NCI-H2029 treated with DMSO at 0.1 percent for 48 hours (cell line): ENCODE measurements at regions not wholly inside any gene's neighbourhood (a gene's known extent, or its start where the extent isn't known, plus 50 kb on each side); places are given as distances from the start of the nearest gene placed in this dataset.

Experiments used
- DNase-seq: peaks from one replicate; lab custom pipeline; 2025; lab: John Stamatoyannopoulos, UW

DNA sequence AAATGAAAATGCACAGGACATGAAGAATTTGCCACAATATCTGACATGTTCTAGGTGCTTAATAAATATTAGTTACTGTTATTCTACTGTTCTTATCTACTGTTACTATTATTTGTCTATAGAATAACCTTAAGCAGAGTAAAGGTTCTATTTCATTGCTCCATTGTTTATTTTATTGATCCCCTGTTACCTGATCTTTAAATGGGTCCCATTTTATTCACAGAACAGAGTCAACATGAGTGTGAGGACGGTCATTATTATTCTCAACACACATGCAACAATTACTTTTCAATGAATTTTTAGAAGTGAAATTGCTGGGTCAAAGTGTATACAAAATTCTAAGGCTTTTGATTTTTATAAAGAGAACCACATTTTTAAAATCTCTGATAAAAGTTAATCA is 186.9 kb downstream of the AHR start:
- DNase-seq, result no peak

DNA sequence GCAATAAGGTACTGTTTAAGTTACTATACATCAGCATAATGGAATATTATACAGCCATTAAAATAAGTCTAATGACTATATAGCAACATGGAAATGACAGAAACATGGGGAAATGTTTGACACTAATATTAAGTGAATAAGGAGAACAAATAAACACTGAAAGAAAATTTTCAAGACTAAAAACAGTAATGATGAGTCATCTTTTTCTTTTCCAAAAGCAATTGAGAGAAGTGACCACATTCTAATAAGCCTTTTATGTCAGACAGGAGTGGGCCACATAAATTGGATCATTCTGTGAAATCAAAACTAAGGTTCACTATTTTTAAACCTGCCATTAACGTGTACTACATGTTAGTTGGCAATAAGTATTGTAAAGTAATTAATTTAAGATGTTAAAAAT is 187.5 kb downstream of the AHR start:
- DNase-seq, result no peak

DNA sequence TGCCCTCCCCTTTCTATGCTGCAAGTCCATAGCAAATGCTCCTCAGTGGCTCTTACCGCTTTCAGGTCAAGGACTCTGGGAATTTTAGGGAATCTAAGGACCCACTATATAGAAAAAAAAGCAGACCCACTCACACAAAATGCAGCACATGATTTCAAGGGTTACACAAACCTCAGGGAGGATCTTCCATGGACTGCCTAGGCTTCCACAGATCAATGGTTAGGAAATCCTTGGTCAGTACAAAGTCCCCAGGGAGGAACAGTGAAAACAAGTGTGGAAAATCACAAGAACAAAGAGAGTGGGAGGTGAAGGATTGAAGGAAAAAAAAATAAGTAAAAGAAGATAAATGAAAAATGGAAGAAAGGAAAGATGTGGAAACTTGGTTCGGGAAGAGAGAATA is 188.4 kb downstream of the AHR start:
- DNase-seq, result no peak

DNA sequence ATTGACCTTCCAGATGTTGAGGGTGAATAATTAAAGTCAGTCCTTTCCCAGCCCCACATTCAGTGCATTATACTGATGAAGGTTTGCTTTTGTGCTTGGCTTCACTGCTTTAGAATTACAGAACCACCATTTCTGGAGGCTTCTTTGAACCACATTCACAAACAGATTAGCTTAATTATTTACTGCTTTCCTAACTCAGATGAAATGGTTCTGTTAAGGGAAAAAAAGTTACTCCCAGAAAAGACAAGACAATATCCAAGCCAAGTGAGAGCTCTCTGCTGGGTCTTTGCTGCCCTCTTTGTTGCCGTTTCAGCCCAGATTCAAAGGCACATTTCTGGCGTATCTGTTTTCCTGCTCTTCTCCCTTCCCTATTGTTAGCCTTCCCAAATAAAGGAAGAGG is 188.9 kb downstream of the AHR start:
- DNase-seq, result no peak

DNA sequence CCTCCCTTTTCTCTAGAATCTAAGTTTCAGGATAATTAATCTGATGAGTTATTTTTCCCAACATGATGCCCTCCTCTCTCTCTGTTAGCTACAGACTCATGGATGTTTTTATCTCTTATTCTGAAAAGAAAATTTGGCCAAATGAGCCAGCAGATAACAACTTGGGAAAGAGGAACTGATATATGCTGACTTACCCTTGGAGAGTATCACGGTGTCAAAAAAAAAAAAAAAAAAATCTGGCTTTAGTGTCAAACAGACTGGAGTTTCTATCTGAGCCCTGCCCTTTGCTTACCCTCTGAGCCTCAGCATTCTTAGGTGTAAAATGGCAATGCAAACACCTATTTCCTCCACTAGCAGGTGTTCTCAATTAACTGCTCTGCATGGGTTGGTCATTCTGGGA is 190.4 kb downstream of the AHR start:
- no peak for DNase-seq

DNA sequence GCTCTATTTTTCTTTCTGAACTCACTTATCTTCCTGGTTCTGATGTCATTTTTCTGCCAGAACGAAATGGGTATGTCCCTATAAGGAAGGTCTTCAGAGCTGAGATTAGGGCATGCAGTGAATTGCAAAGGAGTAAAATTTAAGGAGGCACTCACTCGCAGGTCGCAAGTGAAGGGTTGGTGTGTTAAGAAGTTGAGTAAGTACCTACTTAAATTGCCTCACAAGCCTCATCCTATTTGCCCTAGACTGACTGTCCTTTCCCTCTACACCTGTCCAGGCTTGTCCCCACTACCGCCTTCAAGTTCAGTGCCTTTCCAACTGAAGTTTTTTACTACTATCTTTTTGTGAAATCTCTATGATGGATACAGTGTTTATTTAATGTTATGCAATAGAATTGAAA is 191.5 kb downstream of the AHR start:
- no peak for DNase-seq

DNA sequence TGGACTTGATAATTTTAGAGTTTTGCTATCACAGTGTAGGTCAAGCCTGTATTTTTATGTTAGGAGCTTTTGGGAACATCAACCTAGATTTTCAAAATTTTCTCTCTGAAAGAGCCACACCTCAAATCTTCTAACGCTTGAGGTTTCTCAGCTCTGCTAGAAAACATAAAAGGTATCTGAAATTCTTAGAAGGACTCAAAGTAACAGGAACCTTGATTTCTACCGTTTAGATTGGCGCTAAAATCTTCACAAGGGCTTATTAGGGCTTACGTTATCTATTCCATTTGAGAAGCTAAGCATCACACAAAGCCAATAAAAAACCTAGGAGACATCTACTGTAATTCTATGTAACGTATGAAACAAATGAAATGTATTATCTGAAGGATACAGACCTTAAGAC is 192.4 kb downstream of the AHR start:
- DNase-seq, result no peak

DNA sequence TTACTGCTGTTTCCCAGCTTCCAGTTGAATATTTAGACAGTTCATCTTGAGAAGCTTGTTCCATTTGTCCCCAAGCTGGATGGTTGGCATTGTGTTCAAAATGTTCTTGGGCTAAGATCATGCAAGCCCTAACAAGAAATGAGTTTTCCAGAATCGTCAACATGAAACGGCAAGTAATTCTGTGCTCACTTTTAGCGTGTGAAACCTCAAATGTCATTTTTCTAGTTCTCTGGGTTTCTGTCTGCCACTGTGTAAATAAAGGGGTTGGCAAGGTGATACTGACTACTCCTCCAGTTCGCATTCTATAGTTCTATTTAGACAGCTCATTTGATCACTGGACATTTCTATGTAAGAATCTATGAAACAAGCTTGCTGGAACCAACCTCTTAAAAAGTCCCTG is 194.0 kb downstream of the AHR start:
- no peak for DNase-seq

DNA sequence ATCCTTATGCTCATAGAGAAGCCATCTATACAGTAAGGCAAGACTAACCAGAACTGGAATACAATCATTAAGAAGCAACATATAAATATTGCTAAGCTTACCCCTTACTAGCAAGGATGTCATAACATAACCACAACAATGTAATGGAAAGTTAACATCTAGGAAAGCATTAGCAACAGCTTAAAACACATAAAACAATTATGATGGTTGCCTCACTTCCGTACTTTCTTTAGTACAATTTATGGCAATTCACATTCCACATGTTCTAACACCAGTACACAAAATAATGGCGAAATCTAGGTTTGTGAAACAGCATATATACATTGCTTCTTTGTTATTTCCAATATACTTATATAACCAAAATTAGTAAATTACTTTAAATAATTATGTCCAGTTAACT is 195.0 kb downstream of the AHR start:
- DNase-seq, result no peak

DNA sequence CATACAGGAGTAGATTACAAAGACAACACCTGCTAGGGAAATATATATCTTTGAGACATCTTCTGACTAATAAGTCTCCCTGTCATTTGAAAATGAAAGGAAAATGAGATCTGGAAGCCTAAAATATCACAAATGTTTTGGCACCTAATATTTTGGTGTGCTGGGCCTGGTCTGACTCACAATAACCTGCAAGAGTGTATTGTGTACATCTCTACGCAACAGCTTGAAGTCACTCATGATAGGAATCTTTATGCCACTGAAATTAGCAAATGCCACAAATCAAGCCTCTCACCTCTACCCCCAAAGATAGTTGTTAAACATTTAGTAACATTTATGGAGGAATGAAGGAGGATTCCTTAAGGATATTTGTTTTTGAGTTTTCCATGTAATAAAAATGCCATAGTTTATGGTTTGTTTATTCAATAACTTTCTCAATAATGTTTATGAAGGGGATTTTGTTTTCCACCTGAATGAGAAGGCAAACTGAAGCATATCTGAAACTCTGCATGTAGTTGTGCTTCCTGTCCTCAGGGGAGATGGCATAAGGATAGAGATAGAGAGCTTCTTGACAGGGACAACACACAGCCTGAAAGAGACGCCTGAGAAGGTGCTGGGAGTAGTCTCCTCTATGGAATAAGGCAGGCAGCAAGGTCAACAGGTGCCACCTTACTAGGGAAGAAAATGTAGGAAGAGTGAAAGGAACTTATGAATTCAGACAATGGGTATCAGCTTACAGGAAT is 197.4 kb downstream of the AHR start:
- DNase-seq, result no peak

DNA sequence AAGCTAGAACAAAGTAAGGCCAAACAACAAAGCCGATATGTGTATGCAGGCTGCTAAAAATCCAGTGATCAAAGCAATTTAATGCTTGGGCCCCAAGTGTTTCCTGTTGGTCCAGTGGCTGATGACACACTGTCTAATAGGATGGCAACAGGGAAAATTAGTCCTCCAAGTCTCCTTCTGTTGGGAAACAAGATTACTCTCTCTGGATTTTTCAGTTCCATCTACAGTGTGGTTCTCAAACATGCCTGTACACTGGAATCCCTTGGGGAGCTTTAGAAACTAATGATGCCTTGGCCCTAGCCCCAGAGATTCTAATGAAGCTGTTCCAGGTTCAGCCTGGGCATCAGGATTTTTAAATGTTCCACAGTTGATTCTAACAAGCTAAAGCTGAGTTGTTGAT is 198.7 kb downstream of the AHR start:
- no peak for DNase-seq

DNA sequence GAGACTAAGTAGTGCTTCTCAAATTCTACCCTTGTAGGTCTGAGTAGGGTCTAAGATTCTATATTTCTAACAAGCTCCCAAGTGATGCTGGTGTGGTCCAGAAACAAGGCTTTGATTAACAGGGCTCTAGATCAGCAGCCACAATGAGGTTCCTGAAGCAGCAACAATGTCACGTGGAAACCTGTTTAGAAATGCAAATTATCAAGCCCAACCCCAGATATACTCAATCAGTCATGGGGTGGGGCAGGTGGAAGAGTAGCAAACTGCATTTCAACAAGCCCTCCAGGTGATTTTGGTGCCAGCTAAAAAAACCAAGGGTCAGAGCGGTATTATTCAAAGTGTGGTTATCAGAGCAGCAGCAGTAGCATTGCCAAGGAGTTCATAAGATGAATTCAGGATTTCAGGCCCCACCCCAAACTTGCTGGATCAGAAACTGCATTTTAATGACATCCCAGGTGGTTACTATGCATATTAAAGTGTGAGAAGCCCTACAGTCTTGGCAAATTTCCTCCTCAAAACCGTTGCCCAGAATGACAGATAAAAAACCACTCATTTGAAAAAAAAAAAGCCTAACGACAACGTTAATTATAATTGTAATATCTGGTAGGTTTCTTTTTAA is 199.2 kb downstream of the AHR start:
- no peak for DNase-seq

DNA sequence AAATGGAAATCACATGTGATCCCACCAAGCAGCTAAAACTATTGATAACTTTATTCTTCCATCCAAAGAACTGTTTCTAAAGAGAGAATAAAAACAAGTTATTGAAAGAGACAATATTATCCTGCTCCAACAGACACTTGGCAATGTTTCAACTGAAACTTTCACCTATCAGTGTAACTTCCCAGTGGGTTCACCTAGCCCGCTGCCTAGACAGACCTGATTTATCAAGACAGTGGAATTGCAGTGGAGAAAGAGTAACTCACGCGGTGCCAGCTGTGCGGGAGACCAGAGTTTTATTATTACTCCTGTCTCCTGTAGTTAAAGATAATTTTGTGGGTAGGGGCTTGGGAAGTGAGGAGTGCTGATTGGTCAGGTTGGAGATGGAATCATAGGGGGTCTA is 199.8 kb downstream of the AHR start:
- no peak for DNase-seq

DNA sequence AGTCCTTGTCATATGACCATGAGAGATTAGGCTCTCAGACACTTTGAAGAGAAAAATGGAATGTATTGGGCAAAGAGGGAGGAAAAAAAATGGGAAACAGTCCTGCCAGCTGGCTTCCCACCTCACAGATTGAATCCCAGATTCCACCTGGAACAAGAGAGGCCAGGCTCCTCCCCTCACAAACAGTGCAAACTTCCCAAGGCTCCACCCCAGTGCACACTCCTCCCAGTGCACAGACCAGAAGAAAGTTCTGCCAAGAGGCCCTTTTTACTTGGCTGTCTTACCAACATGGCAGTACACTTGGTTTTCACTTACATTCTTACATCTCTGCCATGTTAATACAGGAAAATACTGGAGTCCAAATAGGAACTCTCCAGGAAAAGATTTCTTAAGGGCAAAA is 202.3 kb downstream of the AHR start:
- DNase-seq, result no peak

DNA sequence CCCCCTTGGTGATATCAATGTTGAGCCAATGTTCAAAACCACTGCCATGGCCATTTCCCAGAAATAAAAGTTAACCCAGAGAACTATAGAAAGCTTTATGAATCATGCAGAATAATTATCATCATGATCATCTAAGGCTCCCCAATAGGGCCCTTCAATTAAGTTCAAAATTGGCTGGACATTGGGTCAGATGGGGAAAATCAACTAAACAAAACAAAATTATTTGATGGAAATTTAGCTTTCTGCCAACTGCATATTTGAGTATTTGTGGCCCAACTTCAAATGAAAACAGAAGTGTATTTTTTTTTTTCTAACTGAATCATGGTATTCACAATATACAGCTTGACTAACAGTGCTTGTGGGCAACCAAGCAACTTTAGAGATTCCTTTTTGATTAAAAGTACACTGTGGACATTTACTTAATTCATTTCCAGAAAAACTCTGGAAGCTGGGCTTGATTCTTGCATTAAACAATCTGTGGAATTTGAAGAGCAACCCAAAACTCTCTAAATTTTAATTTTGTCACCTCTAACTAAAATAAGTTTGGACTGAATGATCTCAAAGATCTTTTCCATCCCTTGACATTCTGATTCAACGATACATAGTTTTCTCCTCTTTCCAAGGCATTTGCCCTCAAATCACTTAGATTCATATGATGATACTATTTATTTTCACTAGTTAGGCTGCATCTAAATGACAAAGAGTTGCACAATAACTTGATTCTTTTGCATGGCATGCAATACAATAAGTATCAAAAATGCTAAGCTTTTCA is 203.2 kb downstream of the AHR start:
- DNase-seq, result no peak

DNA sequence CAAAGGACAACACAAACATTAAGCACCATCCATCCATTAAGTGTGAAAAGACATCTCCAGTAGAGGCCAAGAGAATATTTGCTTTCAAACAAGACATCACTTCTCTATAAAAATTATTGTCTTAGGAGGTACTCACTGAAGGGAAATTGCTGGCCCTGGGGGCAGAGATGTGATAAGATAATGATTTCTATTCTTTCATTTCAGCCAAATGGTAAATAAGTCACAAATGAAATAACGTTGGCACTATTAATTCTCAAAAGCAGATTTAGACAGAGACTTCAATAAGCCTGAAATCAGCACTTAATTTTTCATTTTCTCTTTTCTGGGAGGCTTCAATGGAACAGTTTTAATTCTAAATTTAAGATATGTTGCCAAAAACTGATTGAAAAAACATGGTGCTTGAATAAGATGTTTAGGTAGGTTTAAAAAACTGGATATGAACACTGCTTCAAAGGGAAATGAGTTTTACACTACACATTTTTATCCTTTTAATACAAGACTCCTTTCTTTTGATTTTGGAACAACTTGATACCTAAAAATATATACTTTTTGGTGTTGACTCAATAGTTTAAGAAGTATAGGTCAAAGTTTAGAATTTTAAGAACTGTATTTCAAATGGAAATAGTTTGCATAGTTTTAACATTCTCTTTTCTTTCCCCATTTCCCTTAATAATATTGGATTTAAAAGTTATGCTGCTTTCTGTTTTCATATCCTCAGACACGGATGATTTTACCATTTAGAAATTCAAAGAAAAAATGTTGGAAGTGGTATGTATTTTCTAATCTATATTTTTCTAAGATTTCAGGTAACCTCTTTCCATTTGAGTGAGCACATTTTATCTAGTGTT is 204.0 kb downstream of the AHR start:
- DNase-seq, result no peak

DNA sequence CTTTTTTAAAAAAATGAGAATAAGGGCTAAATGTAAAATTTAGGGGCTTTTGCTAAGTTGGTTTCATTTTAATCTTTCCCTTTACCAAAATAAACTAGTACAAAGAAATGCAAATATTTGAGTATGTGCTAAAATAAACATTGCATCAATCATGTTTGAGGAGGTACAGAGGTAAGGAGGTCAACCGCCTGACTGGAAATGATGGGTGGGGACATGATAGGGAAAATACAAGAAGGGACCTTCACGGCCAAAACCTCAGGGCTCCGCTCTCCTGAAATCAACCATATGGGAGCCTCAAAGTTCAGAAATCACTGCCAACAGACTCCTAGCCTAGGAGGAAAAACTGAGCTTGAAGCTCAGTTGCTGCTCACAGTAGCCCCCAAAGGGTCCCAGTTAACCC is 207.6 kb downstream of the AHR start:
- peak; percentile 41 for DNase-seq

DNA sequence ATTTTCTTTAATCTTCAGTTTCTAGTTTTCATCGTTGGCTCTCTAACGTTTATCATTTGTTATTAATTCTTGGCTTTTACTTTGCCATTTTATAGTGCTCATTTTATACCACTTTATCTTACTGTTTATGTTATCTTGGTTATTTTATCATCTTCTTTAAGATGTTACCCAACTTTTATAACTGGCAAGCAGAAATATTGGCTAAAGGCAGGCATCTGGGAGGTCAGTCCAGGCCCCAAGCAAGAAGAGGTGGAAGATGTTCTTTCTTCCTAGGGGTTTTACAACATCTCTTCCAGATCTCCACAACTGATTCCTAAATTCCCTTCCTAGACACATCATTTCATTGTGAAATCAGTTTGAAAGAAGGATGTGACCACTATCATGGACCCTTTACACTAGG is 208.1 kb downstream of the AHR start:
- no peak for DNase-seq

DNA sequence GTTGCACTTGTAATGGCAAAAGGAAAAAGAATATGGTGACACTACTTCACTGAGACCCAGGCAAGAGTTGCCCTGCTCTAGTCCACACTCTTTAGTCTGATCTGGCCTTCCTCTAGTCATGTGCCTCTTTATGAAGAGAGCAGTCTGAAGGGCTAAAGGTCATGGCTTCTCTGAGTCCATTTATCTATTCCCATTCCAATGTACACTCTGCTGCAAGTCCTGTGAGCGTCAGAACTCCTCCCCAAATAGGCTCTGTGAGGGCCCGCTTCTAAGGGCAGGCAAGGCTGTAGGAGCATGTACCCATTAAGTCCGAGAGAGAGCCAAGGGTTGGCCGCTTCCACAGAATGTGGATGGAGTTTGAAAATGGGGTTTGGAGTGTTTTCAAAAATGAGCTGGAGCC is 209.3 kb downstream of the AHR start:
- DNase-seq, result no peak

DNA sequence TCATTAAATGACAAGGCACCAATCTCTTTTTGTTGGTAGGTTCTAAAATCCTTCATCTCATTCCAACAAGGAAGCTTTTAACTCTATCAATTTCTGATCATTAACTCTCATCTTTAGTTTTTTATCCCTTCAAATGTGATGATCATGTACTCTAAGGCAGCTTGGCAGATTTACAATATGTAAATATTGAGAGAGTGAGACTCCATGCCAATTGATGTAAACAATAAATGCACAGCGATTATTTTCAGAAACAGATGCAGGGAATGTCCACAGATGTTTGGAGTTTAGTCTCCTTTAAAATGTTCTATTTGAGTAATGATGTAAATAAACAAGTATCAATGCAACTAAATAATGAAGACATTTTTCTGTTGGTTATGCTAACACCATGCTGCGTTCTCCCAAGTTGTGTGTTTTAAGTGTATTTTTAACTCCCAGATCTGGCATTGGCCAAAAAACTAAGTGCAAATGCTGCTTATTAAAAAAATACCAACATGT is 213.8 kb downstream of the AHR start:
- no peak for DNase-seq

DNA sequence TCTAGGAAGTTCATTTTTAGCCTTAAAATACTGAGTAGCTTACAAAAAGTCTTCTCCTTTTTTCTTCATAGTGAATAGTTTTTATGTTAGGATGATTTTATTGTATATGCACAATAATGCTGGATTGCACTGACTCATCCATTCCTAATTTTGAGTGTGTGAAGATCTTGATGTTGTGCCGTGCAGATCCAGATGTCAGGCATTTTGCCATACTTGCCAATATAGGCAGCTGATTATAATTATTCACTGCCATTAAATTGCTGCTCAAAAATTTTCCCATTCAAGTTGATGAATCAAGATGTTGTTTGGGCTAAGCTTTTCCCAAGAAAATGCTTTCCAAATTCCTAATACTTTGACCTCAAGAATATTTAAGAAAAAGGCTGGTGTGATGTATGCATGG is 218.3 kb downstream of the AHR start:
- no peak for DNase-seq

DNA sequence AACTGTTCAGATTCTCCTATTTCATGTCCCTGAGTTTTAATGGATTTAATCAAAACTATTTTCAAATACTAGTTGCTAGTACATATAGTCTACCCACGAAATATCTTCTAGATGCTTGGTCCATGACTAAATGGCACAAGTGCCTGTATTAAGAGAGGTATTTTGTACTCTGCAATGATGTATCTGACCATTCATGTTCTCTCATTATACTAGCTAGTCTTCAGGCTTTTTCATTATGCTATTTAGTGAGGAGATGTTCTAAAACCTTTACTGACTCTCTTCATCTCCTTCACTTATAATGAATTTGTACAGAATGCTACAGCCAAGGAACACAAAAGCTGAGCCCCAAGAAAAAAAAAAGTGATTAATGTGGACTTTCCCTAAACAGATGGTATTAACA is 222.5 kb downstream of the AHR start:
- no peak for DNase-seq
